ENCODE measurements at regions not wholly inside any gene's neighbourhood (a gene's known extent, or its start where the extent isn't known, plus 50 kb on each side); places are given as distances from the start of the nearest gene placed in this dataset.
"Not testable (repeated sequence)": the region's sequence is repeated elsewhere in the genome, so short reads cannot be mapped to it uniquely, and the experiment has no call there.

DNA sequence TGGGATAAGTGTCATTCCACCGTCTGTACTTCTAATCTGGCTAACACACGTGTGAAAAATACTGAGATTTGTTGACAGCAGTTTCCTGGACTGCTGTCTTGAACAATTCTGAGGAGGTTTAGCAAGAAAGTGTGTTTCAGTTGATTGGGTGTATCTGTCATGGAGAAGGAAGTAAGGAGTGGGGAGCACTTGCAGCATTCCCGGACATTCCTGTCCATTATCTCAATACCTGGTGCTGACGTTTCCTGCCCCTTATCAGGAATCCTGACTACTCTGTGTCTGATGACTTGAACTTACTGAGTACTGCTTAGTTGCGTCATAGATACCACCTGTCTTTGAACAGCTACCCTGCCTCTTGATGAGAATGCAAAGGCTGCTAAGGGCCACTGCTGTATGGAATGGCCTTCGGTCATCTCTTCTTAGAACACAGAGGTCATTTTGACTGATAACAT, 72.0 kb upstream of the VKORC1L1 start:
- TF ChIP-seq, protein P1, sequence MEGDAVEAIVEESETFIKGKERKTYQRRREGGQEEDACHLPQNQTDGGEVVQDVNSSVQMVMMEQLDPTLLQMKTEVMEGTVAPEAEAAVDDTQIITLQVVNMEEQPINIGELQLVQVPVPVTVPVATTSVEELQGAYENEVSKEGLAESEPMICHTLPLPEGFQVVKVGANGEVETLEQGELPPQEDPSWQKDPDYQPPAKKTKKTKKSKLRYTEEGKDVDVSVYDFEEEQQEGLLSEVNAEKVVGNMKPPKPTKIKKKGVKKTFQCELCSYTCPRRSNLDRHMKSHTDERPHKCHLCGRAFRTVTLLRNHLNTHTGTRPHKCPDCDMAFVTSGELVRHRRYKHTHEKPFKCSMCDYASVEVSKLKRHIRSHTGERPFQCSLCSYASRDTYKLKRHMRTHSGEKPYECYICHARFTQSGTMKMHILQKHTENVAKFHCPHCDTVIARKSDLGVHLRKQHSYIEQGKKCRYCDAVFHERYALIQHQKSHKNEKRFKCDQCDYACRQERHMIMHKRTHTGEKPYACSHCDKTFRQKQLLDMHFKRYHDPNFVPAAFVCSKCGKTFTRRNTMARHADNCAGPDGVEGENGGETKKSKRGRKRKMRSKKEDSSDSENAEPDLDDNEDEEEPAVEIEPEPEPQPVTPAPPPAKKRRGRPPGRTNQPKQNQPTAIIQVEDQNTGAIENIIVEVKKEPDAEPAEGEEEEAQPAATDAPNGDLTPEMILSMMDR (IDR thresholded peaks at IDR 0.05; ENCODE audit: insufficient read depth, low read depth, low read length), result no peak
- no peak overlapping the region for H3K4me3 ChIP-seq (ENCODE audit: low read depth, low read length)
- no peak for DNase-seq (ENCODE audit: low read depth)

DNA sequence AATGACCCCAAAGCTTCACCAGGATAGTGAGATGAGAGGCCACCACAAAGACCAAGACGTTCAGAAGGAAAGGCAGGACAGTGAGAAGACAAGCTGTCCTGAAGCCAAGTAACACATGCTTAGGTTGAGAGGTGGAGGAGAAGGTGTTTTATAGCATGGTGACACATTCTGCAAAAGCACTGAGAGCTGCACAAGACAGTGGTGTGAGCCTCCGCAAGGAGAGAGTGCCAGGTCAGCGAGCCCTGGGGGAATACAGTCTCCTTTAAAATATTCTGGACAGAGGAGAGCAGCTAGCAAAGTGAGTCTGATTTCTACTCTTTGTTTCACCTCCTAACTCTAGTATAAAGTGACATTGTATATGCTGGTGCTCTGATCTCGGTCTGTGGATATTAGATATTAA, 68.0 kb upstream of the VKORC1L1 start:
- DNase-seq (ENCODE audit: low read depth), result no peak
- no peak overlapping the region for H3K4me3 ChIP-seq (ENCODE audit: low read depth, low read length)
- TF ChIP-seq, protein P1 (IDR thresholded peaks at IDR 0.05; ENCODE audit: insufficient read depth, low read depth, low read length), result no peak

DNA sequence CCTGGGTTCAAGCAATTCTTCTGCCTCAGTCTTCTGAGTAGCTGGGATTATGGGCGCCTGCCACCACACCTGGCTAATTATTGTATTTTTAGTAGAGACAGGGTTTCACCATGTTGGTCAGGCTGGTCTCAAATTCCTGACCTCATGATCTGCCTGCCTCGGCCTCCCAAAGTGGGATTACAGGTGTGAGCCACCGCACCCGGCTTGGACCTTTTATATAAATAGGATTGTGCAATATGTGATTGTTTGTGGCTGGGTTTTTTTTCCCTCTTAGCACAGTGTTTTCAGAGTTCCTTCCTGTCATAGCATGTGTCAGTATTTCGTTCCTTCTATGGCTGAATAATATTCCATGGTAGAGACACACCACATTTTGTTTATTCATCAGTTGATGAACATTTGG, 65.8 kb upstream of the VKORC1L1 start:
- DNase-seq (ENCODE audit: low read depth); H3K4me3 ChIP-seq (ENCODE audit: low read depth, low read length): not testable (repeated sequence)

DNA sequence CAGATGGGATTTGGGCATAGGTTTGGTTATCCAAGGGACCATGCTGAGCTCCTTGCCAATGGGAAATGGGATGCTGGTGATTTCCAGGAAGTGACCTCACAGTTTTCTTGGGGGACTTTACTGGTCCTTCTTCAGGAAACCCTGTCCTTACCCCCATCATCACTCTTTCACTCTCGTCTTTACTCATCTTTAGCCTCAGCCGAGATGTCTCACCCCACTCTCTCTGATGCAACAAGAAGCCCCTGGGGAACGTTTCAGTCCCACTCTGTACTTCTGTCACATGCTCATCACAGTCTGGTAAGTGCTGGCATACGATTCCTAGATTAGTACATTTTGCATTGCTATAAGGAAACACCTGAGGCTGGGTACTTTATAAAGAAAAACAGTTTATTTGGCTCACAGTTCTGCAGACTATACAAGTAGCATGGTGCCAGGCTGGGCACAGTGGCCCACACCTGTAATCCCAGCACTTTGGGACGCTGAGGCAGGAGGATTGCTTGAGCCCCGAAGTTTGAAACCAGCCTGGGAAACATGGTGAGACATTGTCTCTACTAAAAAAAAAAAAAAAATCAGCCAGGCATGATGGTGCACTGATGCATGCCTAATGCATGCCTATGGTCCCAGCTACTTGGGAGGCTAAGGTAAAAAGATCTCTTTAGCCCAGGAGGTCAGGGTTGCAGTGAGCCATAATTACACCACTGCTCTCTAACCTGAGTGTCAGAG, 63.5 kb upstream of the VKORC1L1 start:
- DNase-seq (ENCODE audit: low read depth), result no peak
- TF ChIP-seq, protein P1 (IDR thresholded peaks at IDR 0.05; ENCODE audit: insufficient read depth, low read depth, low read length), result no peak
- H3K4me3 ChIP-seq (ENCODE audit: low read depth, low read length), result no peak overlapping the region

DNA sequence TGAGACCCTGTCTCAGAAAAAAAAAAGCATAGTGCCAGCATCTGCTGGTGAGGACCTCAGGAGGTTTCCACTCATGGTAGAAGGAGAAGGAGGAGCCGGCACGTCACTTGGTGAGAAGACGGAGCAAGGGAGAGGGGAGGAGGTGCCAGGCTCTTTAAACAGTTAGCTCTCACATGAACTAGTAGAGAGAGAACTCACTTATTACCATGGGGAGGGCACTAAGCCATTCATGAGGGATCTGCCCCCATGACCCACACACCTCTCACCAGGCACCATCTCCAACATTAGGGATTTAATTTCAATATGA, 62.9 kb upstream of the VKORC1L1 start:
- TF ChIP-seq, protein P1 (IDR thresholded peaks at IDR 0.05; ENCODE audit: insufficient read depth, low read depth, low read length), result no peak
- no peak for DNase-seq (ENCODE audit: low read depth)
- H3K4me3 ChIP-seq (ENCODE audit: low read depth, low read length), result no peak overlapping the region

DNA sequence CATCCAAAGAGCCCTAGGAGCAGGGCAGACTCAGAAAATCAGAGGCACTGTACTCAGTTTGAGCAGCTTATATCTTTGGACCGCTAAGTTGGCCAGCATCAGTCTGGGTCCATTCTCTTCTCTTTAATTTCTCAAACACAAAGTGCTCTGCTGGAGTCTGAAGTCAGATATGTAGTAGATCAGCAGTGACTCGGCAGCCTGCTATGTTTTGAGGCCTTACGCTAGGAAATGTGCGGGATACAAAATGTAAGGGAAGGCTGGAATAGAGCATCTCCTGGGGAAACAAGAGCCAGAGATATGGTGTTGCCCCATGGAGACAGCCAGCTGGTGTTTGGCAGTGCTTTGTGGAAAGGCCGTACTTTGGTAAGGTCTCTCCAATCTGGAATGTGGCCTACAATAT, 60.6 kb upstream of the VKORC1L1 start:
- H3K4me3 ChIP-seq (ENCODE audit: low read depth, low read length), result no peak overlapping the region
- no peak for DNase-seq (ENCODE audit: low read depth)
- TF ChIP-seq, protein P1 (IDR thresholded peaks at IDR 0.05; ENCODE audit: insufficient read depth, low read depth, low read length), result no peak

DNA sequence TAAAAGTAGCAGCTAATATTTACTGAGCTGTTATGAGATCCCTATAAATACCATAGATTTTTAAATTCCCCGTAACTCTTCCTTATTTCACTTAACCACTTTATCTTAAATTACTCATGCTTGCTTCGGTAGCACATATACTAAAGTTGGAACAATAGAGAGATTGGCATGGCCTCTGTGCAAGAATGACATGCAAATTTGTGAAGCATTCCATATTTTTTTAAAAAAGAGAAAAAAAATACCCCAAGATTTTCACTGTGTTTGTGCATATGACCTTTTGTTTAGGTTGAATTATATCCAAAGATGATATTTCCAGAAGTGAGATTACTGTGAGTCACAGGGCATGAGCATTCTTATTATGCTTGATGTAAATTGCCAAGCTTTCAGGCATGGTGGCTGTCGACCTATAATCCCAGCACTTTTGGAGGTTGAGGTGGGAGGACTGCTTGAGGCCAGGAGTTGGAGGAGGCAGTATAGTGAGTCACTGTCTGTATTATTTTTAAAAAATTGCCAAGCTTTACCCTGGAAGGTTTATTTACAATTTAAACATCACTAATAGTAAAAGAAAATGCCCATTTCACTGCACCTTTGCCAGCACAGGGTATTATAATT, 58.2 kb upstream of the VKORC1L1 start:
- not testable (repeated sequence) for H3K4me3 ChIP-seq (ENCODE audit: low read depth, low read length); DNase-seq (ENCODE audit: low read depth)
